ENCODE measurements at regions not wholly inside any gene's neighbourhood (a gene's known extent, or its start where the extent isn't known, plus 50 kb on each side); places are given as distances from the start of the nearest gene placed in this dataset.

- in situ Hi-C loops (cut with HindIII; ENCODE audit: low sequenced_read_pairs) = no loop called here
- DNase-seq (ENCODE audit: low read depth) = no peak
- no peak overlapping the region for H3K4me3 ChIP-seq (ENCODE audit: low read depth, low read length)
- TF ChIP-seq CTCF (IDR thresholded peaks at IDR 0.05; ENCODE audit: low read depth, low read length, missing control alignments) = no peak
Observed at GRCh38 chr16:59326955-59327354, 592.8 kb upstream of the GOT2 start.

GRCh38 chr16:59324462-59324861 is 590.3 kb upstream of the GOT2 start:
- in situ Hi-C loops (cut with HindIII; ENCODE audit: low sequenced_read_pairs) = no loop called here
- no peak for DNase-seq (ENCODE audit: low read depth)
- H3K4me3 ChIP-seq (ENCODE audit: low read depth, low read length) = no peak overlapping the region
- TF ChIP-seq CTCF (IDR thresholded peaks at IDR 0.05; ENCODE audit: low read depth, low read length, missing control alignments) = no peak

GRCh38 chr16:59320657-59321056 is 586.5 kb upstream of the GOT2 start:
- no peak overlapping the region for H3K4me3 ChIP-seq (ENCODE audit: low read depth, low read length)
- in situ Hi-C loops (cut with HindIII; ENCODE audit: low sequenced_read_pairs) = no loop called here
- DNase-seq (ENCODE audit: low read depth) = no peak
- TF ChIP-seq CTCF (IDR thresholded peaks at IDR 0.05; ENCODE audit: low read depth, low read length, missing control alignments) = no peak

- TF ChIP-seq CTCF (IDR thresholded peaks at IDR 0.05; ENCODE audit: low read depth, low read length, missing control alignments) = no peak
- DNase-seq (ENCODE audit: low read depth) = no peak
- in situ Hi-C loops (cut with HindIII; ENCODE audit: low sequenced_read_pairs) = no loop called here
- H3K4me3 ChIP-seq (ENCODE audit: low read depth, low read length) = no peak overlapping the region
Observed at GRCh38 chr16:59319871-59320270, 585.8 kb upstream of the GOT2 start.

GRCh38 chr16:59305850-59306249 is 571.7 kb upstream of the GOT2 start:
- TF ChIP-seq CTCF (IDR thresholded peaks at IDR 0.05; ENCODE audit: low read depth, low read length, missing control alignments) = no peak
- in situ Hi-C loops (cut with HindIII; ENCODE audit: low sequenced_read_pairs) = no loop called here
- no peak overlapping the region for H3K4me3 ChIP-seq (ENCODE audit: low read depth, low read length)
- no peak for DNase-seq (ENCODE audit: low read depth)

- in situ Hi-C loops (cut with HindIII; ENCODE audit: low sequenced_read_pairs) = no loop called here
- TF ChIP-seq CTCF (IDR thresholded peaks at IDR 0.05; ENCODE audit: low read depth, low read length, missing control alignments) = no peak
- no peak for DNase-seq (ENCODE audit: low read depth)
- no peak overlapping the region for H3K4me3 ChIP-seq (ENCODE audit: low read depth, low read length)
Observed at GRCh38 chr16:59296888-59297287, 562.8 kb upstream of the GOT2 start.
